ENCODE measurements at regions not wholly inside any gene's neighbourhood (a gene's known extent, or its start where the extent isn't known, plus 50 kb on each side); places are given as distances from the start of the nearest gene placed in this dataset.
"Not testable (repeated sequence)": the region's sequence is repeated elsewhere in the genome, so short reads cannot be mapped to it uniquely, and the experiment has no call there.

DNA sequence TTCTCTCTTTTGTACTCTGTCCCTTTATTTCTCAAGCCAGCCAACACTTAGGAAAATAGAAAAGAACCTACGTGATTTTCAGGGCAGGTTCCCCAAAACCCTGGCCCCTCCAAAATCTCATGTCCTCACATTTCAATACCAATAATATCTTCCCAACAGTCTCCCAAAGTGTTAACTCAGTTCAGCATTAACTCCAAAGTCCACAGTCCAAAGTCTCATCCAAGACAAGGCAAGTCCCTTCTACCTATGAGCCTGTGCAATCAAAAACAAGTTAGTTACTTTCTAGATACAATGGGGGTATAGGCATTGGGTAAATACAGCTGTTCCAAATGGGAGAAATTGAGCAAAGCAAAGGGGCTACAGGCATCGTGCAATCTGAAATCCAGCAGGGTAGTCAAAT is 64.9 kb upstream of the ANO5 start:
- TF ChIP-seq, protein P1, sequence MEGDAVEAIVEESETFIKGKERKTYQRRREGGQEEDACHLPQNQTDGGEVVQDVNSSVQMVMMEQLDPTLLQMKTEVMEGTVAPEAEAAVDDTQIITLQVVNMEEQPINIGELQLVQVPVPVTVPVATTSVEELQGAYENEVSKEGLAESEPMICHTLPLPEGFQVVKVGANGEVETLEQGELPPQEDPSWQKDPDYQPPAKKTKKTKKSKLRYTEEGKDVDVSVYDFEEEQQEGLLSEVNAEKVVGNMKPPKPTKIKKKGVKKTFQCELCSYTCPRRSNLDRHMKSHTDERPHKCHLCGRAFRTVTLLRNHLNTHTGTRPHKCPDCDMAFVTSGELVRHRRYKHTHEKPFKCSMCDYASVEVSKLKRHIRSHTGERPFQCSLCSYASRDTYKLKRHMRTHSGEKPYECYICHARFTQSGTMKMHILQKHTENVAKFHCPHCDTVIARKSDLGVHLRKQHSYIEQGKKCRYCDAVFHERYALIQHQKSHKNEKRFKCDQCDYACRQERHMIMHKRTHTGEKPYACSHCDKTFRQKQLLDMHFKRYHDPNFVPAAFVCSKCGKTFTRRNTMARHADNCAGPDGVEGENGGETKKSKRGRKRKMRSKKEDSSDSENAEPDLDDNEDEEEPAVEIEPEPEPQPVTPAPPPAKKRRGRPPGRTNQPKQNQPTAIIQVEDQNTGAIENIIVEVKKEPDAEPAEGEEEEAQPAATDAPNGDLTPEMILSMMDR (conservative IDR thresholded peaks at IDR 0.05 in 1 of 2, IDR thresholded peaks at IDR 0.05 in 1 of 2; ENCODE audit: low read depth in 1 of 2, low read length in 2 of 2): not testable (repeated sequence)
- not testable (repeated sequence) for TF ChIP-seq EZH2 (IDR thresholded peaks at IDR 0.05; ENCODE audit: low read length, missing control alignments)
